ENCODE measurements at regions not wholly inside any gene's neighbourhood (a gene's known extent, or its start where the extent isn't known, plus 50 kb on each side); places are given as distances from the start of the nearest gene placed in this dataset.

- no peak for DNase-seq
Measured at GRCh38 chr1:164333387-164333786, 225.6 kb upstream of the PBX1 start.

- no peak for DNase-seq
Measured at GRCh38 chr1:164337394-164337793, 221.6 kb upstream of the PBX1 start.

- DNase-seq = no peak
Measured at GRCh38 chr1:164337885-164338284, 221.1 kb upstream of the PBX1 start.

DNA sequence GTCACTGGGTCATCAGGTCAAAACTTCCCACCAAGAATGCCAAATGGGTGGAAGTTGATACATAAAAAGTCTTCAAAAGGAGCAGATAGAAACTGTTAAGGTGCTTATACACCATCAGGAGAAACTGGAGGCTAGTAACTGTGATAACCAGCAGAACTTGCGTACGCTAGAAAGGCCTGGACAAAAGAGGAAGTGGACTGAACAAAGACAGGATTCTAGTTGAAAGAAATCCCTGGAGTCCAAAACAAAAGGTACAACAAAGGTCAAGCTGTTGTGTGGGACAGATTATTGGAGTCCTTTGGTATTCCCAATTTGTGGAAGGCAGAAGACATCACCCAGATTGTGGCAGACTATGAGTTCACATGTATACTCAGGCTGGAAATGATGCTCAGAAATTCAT, 215.8 kb upstream of the PBX1 start:
- no peak for DNase-seq

GRCh38 chr1:164347980-164348379, 211.0 kb upstream of the PBX1 start:
- no peak for DNase-seq

DNA sequence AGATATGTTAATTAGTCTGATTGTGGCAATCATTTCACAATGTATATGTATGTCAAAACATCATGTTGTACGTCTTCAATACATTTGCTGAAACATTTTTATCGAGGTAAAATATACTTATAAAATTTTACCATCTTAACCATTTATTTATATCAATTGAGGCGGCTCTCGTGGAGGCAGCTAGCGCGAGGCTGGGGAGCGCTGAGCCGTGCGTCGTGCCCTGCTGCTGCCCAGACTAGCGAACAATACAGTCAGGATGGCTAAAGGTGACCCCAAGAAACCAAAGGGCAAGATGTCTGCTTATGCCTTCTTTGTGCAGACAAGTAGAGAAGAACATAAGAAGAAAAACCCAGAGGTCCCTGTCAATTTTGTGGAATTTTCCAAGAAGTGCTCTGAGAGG, 202.5 kb upstream of the PBX1 start:
- DNase-seq = no peak

DNA sequence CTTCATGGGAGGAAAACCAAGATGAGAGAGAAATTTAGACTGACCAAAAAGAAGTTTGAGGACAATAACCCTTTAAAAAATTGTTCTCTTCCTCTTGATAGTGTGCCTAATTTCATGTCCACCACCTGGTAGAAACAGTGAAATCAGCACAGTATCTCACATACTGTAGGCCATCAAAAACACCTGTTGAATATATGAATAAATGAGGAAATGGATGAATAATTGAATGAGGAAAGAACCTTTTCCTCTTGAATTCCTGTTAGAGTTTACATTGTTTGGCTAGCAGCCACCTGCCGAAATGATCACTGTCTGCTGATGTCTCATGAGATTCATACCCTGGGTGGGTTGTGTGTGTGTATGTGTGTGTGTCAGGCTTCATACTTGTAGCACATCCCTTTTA, 198.7 kb upstream of the PBX1 start:
- no peak for DNase-seq

GRCh38 chr1:164361927-164362326, 197.1 kb upstream of the PBX1 start:
- DNase-seq = no peak

DNA sequence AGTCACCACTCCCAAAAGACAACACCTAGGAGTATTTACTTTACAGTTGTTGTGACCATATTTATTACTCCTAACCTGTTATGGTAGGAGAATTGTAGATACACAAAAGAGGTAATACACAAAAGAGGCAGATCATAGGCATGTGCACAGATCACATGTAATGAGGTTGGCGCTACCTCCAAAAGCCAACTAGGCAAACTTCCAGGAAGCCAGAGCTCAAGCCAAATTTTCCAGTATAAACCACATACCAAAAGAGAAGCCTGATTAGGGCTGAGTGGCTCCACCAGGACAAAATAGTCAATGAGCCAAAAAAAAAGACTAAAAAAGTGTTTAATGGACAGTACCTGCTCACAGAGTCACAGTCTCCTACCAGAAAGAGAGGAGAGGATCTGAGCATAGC, 195.0 kb upstream of the PBX1 start:
- DNase-seq = no peak

DNA sequence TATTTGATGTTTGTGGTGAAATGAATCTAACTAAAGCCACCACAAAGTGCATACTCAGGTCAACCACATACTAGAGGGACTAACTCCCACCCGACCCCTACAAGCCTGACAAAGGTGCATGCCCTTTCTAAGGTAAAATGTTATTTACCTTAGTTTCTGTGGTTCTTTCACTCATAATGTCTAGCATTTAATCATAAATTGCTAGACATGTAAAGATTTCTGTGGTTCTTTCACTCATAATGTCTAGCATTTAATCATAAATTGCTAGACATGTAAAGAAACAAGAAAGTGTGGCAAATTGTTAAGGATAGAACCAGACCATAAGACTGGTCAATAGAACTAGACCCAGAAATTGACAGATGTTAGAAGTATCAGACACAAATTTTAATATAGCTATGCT, 193.0 kb upstream of the PBX1 start:
- DNase-seq = no peak

GRCh38 chr1:164369698-164370365, 189.2 kb upstream of the PBX1 start:
- DNase-seq = no peak

- DNase-seq = no peak
Measured at GRCh38 chr1:164380893-164381292, 178.1 kb upstream of the PBX1 start.

DNA sequence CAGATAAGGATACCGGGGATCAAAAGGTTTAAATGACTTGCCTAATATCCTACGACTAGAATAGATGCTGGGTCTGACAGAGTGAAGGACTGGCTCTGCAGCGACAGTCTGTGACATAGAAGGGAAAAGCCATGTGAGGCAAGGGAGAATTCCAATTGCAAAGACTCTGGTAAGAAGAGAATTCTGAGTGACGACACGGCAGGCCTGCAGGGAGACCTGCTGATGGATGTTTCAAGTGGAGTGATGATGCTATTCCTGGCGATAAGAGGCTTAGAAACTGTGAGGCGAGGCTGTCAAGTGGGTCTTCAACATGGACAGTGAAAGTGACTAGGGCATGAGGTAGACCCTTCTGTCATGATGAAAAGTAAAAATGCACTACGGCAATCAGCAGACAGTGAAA, 176.6 kb upstream of the PBX1 start:
- DNase-seq = no peak

DNA sequence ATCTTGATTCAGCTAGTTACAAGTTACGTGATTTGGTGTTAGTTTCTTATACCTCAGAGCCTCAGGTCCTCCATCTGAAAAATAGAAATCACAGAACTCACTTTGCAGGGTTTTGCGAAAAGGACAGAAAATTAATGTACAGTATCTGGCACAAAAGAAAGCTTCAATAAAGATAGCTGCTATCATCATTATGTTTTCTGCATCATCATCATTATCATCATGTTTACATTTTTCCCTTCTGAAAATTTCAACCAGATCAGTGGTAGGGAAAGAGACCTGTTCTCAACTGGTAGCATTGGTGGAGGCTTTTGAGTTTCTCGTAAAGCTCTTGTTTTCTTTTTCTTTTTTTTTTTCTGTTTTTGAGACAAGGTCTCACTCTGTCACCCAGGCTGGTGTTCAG, 174.7 kb upstream of the PBX1 start:
- DNase-seq = no peak

- DNase-seq = no peak
Measured at GRCh38 chr1:164417016-164417704, 141.8 kb upstream of the PBX1 start.

DNA sequence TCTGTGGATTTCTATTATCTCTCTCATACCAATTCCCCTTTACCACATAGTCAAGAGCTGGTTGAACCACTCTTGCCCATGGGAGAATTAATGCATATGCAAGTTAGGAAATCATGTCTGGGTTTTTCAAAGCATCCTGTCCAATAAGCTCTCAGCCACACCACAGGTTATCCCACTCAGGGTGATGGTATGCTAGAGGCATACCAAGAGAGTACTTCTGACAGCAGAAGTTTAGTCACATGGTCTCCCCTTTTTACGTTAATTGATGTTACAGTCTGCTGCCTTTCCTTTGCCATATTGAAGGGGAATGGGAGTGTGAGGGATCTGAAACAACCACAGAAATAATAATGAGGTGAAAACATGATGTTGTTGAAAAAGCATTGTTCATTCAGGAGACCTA, 135.8 kb upstream of the PBX1 start:
- no peak for DNase-seq

DNA sequence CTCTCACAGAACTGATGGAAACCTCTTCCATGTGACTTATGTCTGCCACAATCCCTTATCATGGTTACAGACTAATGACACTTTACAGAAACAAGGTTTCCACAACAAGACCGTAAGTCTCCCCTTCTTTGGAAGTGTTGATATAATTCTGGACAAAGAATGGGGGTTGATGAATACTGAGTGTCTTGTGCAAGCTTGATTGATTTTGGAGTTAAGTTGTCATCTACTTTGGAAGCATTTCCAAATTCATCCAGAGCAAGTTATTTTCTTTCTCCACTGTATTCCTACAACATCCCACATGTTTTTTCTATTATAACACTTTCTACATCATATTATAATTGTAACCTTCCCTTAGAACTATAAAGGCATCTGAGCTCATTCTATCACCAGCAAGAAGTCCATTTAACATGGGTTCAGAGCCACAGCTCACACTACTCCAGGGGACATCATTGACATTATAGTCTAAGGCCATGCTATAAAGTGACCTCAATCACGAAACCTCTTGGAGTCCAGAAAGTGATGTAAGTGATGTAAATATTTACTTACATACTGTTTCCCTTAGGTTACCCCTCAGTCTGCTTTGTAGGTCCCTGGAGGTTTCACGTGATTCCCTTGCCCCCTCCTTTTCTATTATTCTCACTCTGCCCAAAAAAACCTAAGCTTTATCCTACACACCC, 125.7 kb upstream of the PBX1 start:
- DNase-seq = no peak

DNA sequence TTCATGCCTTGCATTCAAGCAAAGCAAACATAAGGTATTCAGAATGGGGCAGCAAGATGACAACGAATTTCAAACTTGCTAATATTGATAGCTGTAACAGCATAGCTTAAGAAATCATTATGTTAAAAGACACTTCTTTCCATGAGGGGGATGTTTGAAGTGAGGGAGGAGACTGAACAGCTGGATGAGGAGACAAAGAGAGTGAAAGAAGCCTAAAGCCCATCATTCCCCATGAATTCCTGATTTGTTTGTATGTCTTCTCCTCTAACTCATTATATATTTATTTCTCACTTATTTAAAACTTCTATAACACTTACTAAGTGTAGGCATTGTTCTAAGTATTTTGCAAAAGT, 125.2 kb upstream of the PBX1 start:
- no peak for DNase-seq

DNA sequence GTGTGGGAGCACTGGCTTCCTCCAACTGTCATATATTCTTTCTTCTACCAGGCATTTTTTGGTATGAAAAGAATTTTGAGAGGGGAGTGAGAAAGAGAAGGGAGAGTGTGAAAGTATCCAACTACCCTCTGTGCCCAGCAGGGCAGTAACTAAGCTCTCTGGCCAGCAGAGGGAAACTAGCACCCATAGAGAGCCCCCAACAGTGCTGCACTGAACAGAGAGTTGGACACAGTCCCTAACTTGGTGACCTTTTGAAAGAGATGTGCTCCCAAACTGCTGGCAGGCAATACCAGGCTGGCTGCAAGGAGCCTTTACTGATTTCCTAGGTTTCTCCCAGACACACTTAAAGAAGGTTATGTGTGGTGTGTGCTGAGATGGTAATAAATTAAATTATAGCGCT, 118.8 kb upstream of the PBX1 start:
- DNase-seq = no peak

DNA sequence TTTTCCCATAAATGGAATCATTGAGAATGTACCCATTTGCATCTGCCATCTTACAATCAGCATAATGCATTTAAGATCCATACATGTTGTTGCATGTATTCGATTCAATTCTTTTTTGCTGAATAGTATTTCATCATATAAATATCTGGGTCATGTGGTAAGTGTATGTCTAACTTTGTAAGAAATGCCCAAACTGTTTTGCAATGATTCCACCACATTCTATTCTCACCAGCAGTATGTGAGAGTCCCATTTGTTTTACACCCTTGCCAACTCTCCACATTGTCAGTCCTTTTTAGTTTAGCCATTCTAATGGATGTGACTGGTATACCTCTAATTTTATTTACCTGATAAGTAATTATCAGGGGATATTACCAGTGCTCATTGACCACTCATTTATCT, 115.8 kb upstream of the PBX1 start:
- DNase-seq = no peak

DNA sequence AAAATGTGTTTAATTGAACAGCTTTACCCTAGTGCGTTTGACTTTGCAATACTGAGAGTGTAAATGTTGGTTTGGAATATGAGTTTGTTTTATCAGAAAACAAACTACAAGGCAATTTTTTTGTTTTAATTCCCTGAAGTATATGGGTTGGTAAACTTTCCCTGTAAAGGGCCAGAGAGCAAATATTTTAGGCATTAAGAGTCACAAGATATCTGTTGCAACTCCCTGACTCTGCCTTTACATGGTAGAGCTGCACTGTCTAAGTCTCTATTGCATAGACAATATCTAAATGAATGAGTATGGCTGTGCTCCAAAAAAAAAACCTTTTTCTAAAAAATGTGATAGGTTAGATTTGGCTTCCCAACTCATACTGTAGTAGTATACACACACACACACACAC, 115.1 kb upstream of the PBX1 start:
- DNase-seq = no peak

- no peak for DNase-seq
Measured at GRCh38 chr1:164446020-164446419, 113.0 kb upstream of the PBX1 start.

DNA sequence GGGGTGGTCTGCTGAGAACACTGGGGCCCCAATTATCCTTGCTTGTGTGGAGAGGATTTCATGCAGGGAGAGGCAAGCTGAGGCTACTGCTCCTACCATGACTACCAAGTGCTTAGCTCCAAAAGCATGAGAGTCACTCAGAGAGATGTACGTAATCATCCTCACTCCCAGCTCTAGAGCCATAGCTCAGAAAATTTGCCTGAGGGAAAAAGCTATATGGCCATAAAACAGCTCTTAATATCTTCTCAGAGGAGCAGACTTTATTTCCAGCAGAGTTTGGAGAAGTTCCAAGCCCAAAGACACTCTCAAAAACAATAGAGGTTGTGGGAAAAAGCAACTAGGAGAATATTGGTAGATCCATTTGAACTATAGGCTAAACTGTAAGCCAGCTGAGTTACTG, 106.4 kb upstream of the PBX1 start:
- no peak for DNase-seq

- DNase-seq = no peak
Measured at GRCh38 chr1:164456272-164456671, 102.7 kb upstream of the PBX1 start.
